HCT116 (cell line): ENCODE measurements at regions not wholly inside any gene's neighbourhood (a gene's known extent, or its start where the extent isn't known, plus 50 kb on each side); places are given as distances from the start of the nearest gene placed in this dataset.
A peak's percentile ranks its signal among the peaks of the same experiment; 100 is the strongest.
"Not testable (repeated sequence)": the region's sequence is repeated elsewhere in the genome, so short reads cannot be mapped to it uniquely, and the experiment has no call there.

Source experiments
- ATAC-seq: fragments of 200-7000 bp; cut with Tn5 transposase; 2 replicates; pipeline ENCODE4 v1.9.1; 2020; ENCODE audit warnings: mild to moderate bottlenecking, moderate library complexity
- BruUV-seq: library from RNA; stranded (reverse); fragments of 400-500 nt; replicated peaks from 2 replicates; lab custom pipeline; 2021; lab: Mats Ljungman, UMichigan
- CTCF ChIA-PET: fragments of 300-600 bp; sonication (Branson Sonifier 250); formaldehyde crosslinking; loops from one replicate; lab custom pipeline; 2021; ENCODE audit warnings: antibody characterized with exemption; lab: Charles Lee
- POLR2A ChIA-PET: fragments of 300-600, 350-600 bp; sonication (Branson Sonifier 250); formaldehyde crosslinking; loops from one replicate; lab custom pipeline; 2021; ENCODE audit warnings: antibody characterized with exemption; lab: Charles Lee
- RAD21 ChIA-PET, 2 experiments: fragments of 300-600 bp; sonication (Branson Sonifier 250); formaldehyde crosslinking; loops; one replicate each; lab custom pipeline; 2023; ENCODE audit warnings: low total read pairs in 2 of 2; ENCODE audit not compliant: uncharacterized antibody in 2 of 2, unreplicated experiment in 2 of 2, low non-redundant PET in 1 of 2; lab: Charles Lee
- DNase-seq: peaks from one replicate; pipeline ENCODE4 v3.0.0-alpha.2; 2010; ENCODE audit warnings: low read depth, low spot score
- H2AFZ ChIP-seq: fragments of 200-600 bp; shearing (Covaris generic), sonication (generic); 2 replicates; pipeline ENCODE4 v1.6.1; 2017; ENCODE audit warnings: low read depth, mixed run types, mixed read lengths, antibody characterized with exemption, low read length; ENCODE audit not compliant: poor library complexity, severe bottlenecking
- H3K27ac ChIP-seq: 2 replicates; pipeline ENCODE4 v1.5.1; 2012; ENCODE audit warnings: low read depth, low read length
- H3K27me3 ChIP-seq: fragments of 200-600 bp; sonication (generic); 2 replicates; pipeline ENCODE4 v1.6.1; 2016; ENCODE audit warnings: mixed run types, low read length, mixed read lengths; ENCODE audit not compliant: insufficient read depth
- H3K36me3 ChIP-seq, 2 experiments: fragments of 200-500 bp in 1 of 2; fragments of 200-600 bp in 1 of 2; sonication (Bioruptor generic) in 1 of 2; sonication (generic) in 1 of 2; 2 replicates each; pipeline versions ENCODE4 v1.5.1 to v1.6.1; 2014 to 2016; ENCODE audit warnings: low read length in 2 of 2, inconsistent platforms in 1 of 2, mixed read lengths in 1 of 2, mixed run types in 1 of 2; ENCODE audit not compliant: insufficient read depth in 2 of 2, control insufficient read depth in 1 of 2
- H3K4me1 ChIP-seq, 2 experiments: fragments of 200-600 bp in 1 of 2; sonication (generic) in 1 of 2; 2 replicates each; pipeline versions ENCODE4 v1.5.1 to v1.6.1; 2012 to 2017; ENCODE audit warnings: low read length in 2 of 2, inconsistent platforms in 1 of 2, mild to moderate bottlenecking in 1 of 2, mixed read lengths in 1 of 2, mixed run types in 1 of 2, moderate library complexity in 1 of 2; ENCODE audit not compliant: insufficient read depth in 2 of 2, control insufficient read depth in 1 of 2
- H3K4me2 ChIP-seq: fragments of 200-600 bp; sonication (generic); 2 replicates; pipeline ENCODE4 v1.6.1; 2017; ENCODE audit warnings: mixed run types, low read length, mixed read lengths
- H3K4me3 ChIP-seq, 2 experiments: fragments of 200-600 bp in 1 of 2; sonication (generic) in 1 of 2; replicated peaks in 1 of 2; 2 replicates each; pipeline ENCODE4 v1.5.1; 2011 to 2016; ENCODE audit warnings: low read length in 2 of 2, control low read depth in 1 of 2, low read depth in 1 of 2, mild to moderate bottlenecking in 1 of 2, mixed read lengths in 1 of 2, mixed run types in 1 of 2
- H3K79me2 ChIP-seq: fragments of 200-600 bp; sonication (generic); 2 replicates; pipeline ENCODE4 v1.6.1; 2017; ENCODE audit warnings: mild to moderate bottlenecking, mixed run types, low read length, moderate library complexity, mixed read lengths; ENCODE audit not compliant: insufficient read depth
- H3K9ac ChIP-seq: fragments of 200-600 bp; sonication (generic); 2 replicates; pipeline ENCODE4 v1.6.1; 2016; ENCODE audit warnings: low read length, mixed read lengths
- H3K9me2 ChIP-seq: fragments of 200-600 bp; sonication (generic), shearing (Covaris generic); 2 replicates; pipeline ENCODE4 v1.6.1; 2017; ENCODE audit warnings: mixed run types, mild to moderate bottlenecking, moderate library complexity; ENCODE audit not compliant: insufficient read depth
- H3K9me3 ChIP-seq, 2 experiments: fragments of 200-500 bp in 1 of 2; fragments of 200-600 bp in 1 of 2; sonication (Bioruptor generic) in 1 of 2; sonication (generic) in 1 of 2; 2 replicates each; pipeline ENCODE4 v1.6.1; 2014 to 2017; ENCODE audit warnings: low read length in 2 of 2, mixed read lengths in 2 of 2, inconsistent platforms in 1 of 2, low read depth in 1 of 2, mild to moderate bottlenecking in 1 of 2, mixed run types in 1 of 2, moderate library complexity in 1 of 2; ENCODE audit not compliant: control insufficient read depth in 1 of 2, insufficient read depth in 1 of 2
- H4K20me1 ChIP-seq: fragments of 200-600 bp; sonication (generic), shearing (Covaris generic); 2 replicates; pipeline ENCODE4 v1.6.1; 2017; ENCODE audit warnings: mixed run types, mild to moderate bottlenecking, moderate library complexity; ENCODE audit not compliant: insufficient read depth
- EGR1 ChIP-seq: IDR thresholded peaks from 2 replicates; pipeline ENCODE4 v1.6.1; 2012; ENCODE audit warnings: low read depth
- ELF1 ChIP-seq: IDR thresholded peaks from 2 replicates; pipeline ENCODE4 v1.6.1; 2012; ENCODE audit warnings: low read depth, borderline replicate concordance
- EZH2phosphoT487 ChIP-seq: fragments of 200-600 bp; IDR thresholded peaks from 2 replicates; pipeline ENCODE4 v1.6.1; 2018; ENCODE audit warnings: antibody characterized with exemption, borderline replicate concordance
- SP1 ChIP-seq: IDR thresholded peaks from 2 replicates; pipeline ENCODE4 v1.6.1; 2012; ENCODE audit warnings: low read depth
- SRF ChIP-seq: IDR thresholded peaks from 2 replicates; pipeline ENCODE4 v1.6.1; 2012; ENCODE audit warnings: low read depth
- TCF7L2 ChIP-seq: IDR thresholded peaks from 2 replicates; pipeline ENCODE4 v1.7.0; 2011; ENCODE audit warnings: borderline replicate concordance, inconsistent platforms; ENCODE audit not compliant: insufficient read depth, insufficient read length; ENCODE audit errors: extremely low read depth
- intact Hi-C: fragments of 100-400 bp; cut with micrococcal nuclease; formaldehyde crosslinking; loops from 2 replicates; pipeline ENCODE4 v1.10.0; 2022
- TF ChIP-seq, protein P1 (sequence below), 3 experiments: fragments of 200-600 bp in 1 of 3; sonication (generic) in 1 of 3; IDR thresholded peaks in 2 of 3; conservative IDR thresholded peaks in 1 of 3; 2 replicates each; pipeline ENCODE4 v1.5.1; 2012 to 2017; ENCODE audit warnings: low read depth in 2 of 3, low read length in 2 of 3, antibody characterized with exemption in 1 of 3, borderline replicate concordance in 1 of 3, control low read depth in 1 of 3, mild to moderate bottlenecking in 1 of 3, mixed read lengths in 1 of 3, mixed run types in 1 of 3, moderate library complexity in 1 of 3; ENCODE audit not compliant: insufficient read depth in 1 of 3

DNA sequence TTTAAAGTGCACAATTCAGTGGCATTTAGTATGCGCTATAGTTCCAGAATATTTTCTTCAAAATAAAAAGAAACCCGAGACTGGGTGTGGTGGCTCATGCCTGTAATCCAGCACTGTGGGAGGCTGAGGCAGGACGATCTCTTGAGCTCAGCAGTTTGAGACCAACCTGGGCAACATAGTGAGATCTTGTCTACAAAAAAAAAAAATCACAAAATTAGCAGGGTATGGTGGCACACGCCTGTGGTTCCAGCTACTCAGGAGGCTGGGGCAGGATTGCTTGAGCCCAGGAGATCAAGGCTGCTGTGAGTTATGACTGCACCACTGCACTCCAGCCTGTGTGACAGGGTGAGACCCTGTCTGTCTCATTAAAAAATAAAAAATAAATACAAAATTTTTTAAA is 1070.4 kb downstream of the RPIA start:
- H3K4me3 ChIP-seq, H3K27ac ChIP-seq, H3K4me1 ChIP-seq, intact Hi-C loops, H3K9ac ChIP-seq, H3K27me3 ChIP-seq, DNase-seq, H3K9me3 ChIP-seq, H4K20me1 ChIP-seq, H2AFZ ChIP-seq, H3K79me2 ChIP-seq, RAD21 ChIA-PET, POLR2A ChIA-PET, ATAC-seq, BruUV-seq, H3K36me3 ChIP-seq, H3K4me2 ChIP-seq, CTCF ChIA-PET, H3K9me2 ChIP-seq: not testable (repeated sequence)

DNA sequence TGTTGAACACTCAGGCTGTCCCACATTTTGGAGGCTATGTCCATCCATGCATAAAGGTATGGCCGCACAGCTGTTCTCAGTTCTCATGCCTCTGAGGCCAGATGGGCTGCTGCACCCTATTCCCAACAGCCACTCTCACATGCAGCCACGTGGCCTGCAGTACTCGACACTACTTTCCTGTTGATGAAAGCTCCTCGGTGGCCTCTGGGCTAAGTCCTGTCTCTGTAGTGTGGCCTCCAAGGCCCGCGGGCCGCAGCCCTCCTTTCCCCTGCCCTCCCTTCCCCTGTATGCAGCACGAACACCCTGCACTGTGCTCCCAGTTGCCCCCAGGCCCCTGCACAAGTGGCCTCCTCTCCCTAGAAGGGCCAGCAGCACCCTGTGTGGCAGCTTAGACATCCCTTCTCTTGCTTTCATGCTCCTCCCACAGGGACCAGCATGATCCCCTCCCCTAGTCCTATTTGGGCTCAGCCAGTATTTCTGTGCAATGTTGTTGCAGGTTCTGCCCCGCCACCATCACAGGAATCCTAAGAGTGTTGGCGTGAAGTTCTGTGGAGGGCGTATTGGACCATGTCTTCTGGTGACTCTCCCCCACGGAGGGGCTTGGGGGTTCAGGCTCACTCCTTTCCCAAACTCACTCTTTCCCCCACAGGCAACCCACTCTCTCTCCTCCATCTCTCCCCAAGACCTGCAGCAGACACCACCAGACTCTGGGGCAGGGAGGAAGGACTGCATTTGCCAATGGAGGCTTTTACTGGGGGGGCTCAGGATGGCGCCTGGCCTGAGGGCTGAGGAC is 1071.2 kb downstream of the RPIA start:
- RAD21 ChIA-PET, H3K9ac ChIP-seq, H2AFZ ChIP-seq, H3K4me2 ChIP-seq, H3K27me3 ChIP-seq, POLR2A ChIA-PET, H3K36me3 ChIP-seq, intact Hi-C loops, H4K20me1 ChIP-seq, H3K9me3 ChIP-seq, H3K27ac ChIP-seq, CTCF ChIA-PET, H3K79me2 ChIP-seq, BruUV-seq, H3K4me3 ChIP-seq, H3K4me1 ChIP-seq, H3K9me2 ChIP-seq, DNase-seq, ATAC-seq: not testable (repeated sequence)

GRCh38 chr2:89763254-89763580 is 1071.7 kb downstream of the RPIA start:
- intact Hi-C loops: no loop called here
- Histone ChIP-seq H3K4me3 (no peak overlapping the region), H3K27me3 (no peaks in the 10 kb centered on the region), H2AFZ (no peak overlapping the region), H3K27ac (no peak overlapping the region), H3K4me2 (no peak overlapping the region), H3K4me1 (no peaks in the 10 kb centered on the region), H4K20me1 (no peaks in the 10 kb centered on the region), H3K9me2 (no peaks in the 10 kb centered on the region), H3K79me2 (no peaks in the 10 kb centered on the region), H3K9me3 (no peaks in the 10 kb centered on the region; a peak in 1 of 4 replicates), H3K36me3 (no peaks in the 10 kb centered on the region), H3K9ac (no peak overlapping the region)
- TF ChIP-seq SP1: no peak
- no peak for TF ChIP-seq TCF7L2
- TF ChIP-seq EGR1: no peak
- TF ChIP-seq EZH2phosphoT487: no peak
- TF ChIP-seq SRF: no peak
- TF ChIP-seq, protein P1, sequence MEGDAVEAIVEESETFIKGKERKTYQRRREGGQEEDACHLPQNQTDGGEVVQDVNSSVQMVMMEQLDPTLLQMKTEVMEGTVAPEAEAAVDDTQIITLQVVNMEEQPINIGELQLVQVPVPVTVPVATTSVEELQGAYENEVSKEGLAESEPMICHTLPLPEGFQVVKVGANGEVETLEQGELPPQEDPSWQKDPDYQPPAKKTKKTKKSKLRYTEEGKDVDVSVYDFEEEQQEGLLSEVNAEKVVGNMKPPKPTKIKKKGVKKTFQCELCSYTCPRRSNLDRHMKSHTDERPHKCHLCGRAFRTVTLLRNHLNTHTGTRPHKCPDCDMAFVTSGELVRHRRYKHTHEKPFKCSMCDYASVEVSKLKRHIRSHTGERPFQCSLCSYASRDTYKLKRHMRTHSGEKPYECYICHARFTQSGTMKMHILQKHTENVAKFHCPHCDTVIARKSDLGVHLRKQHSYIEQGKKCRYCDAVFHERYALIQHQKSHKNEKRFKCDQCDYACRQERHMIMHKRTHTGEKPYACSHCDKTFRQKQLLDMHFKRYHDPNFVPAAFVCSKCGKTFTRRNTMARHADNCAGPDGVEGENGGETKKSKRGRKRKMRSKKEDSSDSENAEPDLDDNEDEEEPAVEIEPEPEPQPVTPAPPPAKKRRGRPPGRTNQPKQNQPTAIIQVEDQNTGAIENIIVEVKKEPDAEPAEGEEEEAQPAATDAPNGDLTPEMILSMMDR (IDR thresholded peaks at IDR 0.05 in 2 of 3, conservative IDR thresholded peaks at IDR 0.05 in 1 of 3; ENCODE audit: borderline replicate concordance in 1 of 3, insufficient read depth in 1 of 3, low read depth in 2 of 3, low read length in 2 of 3): 0 out of 6 replicates have a peak, but pooled peaks of 2 of the 3 experiments have one; percentile 9 to 27
- no peak for TF ChIP-seq ELF1
- RAD21 ChIA-PET: no interaction called here
- DNase-seq: no peak
- CTCF ChIA-PET: no interaction called here
- POLR2A ChIA-PET: no interaction called here
- no TSS peak for BruUV-seq
- no peak for ATAC-seq
